Urothelium cell line (cell line): ENCODE measurements at regions not wholly inside any gene's neighbourhood (a gene's known extent, or its start where the extent isn't known, plus 50 kb on each side); places are given as distances from the start of the nearest gene placed in this dataset.
"Not testable (repeated sequence)": the region's sequence is repeated elsewhere in the genome, so short reads cannot be mapped to it uniquely, and the experiment has no call there.

Source experiments
- DNase-seq: peaks from one replicate; pipeline ENCODE4 v3.0.0; 2011; ENCODE audit warnings: low spot score, mixed read lengths
- FAIRE-seq: peaks from 2 replicates; lab custom pipeline; 2011; peaks lifted over from hg19 to GRCh38; lab: Jason Lieb, UNC

DNA sequence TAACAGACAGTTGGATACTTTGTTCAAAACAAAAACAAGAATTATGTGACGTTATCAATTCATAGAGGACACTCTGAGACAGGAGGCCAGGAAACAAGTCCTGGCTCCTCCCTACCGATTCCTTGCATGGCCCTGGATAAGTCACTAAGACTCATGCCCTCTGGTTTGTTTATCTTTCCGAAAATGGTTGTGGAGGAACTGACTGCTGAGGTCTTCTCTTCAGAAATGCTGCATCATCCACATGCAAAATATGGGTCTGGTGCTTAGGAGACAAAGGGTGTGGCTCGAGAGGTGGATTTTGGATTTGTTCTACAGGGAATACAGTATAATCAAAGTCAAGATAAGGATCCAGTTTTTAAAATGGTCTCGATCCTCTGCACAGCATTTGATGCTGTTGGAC lies 130.9 kb downstream of the RELL1 start:
- FAIRE-seq (no peak), DNase-seq (no peak)

DNA sequence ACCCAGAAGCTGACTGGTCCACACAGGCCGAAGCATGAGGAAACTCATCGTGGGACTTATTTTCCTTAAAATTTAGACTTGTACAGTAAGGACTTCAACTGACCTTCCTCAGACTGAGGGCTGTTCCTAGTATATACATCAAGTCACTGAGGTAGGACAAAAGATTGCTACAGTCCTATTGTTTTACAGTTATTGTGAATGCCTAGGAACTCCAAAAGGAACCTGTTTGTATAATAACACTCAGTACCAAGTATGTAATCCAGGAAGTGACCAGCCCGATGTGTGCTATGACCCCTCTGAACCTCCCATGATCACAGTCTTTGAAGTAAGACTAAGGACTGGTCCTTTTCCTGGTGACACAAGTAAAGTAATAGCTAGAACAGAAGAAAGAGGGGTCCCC lies 136.3 kb downstream of the RELL1 start:
- not testable (repeated sequence) for DNase-seq, FAIRE-seq

DNA sequence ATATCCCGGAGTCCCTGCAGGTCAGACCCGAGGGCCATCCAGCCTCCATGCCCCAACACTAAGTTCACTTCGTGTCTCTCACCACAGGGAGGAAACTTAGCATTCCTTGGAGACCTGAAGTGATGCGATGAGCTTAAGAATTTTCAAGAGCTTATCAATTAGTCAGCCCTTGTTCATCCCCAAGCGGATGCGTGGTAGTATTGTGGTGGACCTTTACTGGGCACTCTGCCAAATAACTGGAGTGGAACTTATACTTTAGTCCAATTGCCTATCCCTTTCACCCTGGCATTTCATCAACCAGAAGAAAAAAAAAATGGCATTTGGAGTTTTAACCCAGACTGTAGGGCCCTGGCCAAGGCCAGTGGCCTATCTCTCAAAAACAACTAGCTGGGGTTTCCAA lies 137.1 kb downstream of the RELL1 start:
- DNase-seq (no peak), FAIRE-seq (no peak)

DNA sequence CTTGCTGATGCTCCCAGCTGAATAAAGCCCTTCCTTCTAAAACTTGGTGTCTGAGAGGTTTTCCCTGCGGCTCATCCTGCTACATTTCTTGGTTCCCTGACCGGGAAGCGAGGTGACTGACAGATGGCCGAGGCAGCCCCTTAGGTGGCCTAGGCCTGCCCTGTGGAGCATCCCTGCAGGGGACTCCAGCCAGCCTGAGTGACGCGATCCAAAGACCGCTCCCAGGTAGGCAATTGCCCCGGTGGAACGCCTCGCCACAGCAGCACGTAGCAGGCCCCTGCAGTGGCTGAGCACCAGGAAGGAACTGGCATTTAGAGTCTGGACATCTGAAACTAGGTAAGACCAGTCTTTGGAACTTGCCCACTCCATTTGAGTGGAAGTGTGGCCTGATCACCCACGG lies 139.6 kb downstream of the RELL1 start:
- no peak for DNase-seq
- FAIRE-seq, result no peak

DNA sequence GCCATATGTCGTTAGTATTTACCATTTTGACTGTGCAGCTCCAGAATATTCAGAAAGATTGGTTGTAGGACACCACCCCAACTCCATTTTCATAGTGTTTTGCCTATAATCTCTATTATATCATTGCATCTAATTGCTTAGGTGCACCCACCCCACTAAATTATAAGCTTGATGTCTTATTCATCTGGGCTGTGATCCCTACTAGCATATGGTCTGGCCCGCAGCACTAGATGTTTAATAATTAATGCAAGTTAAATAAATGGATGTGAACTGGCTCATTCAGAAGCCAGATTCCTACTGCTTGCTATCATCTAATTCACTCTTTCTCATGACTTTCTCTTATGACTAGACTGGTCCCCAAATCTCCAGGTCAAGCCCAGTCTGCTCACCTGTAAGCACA lies 143.5 kb downstream of the RELL1 start:
- FAIRE-seq (no peak), DNase-seq (no peak)

DNA sequence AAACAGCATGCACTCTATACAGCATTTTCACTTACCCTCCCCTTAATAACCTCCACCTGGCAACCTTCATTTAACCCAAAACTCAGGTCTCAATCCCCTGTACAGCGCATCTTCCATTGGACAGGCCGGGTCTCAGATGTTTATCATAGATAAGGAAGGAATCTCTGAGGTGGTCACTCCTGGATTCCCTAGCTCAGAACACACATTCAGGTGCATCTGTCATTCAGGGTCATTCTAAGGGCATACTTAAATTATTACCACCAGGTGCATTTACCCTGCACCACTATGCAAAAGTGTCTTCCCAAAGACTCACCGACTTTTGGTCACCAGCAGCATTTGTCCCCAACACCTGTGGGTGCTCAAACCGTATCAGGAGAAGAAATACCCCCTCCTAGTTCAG lies 144.2 kb downstream of the RELL1 start:
- no peak for DNase-seq
- no peak for FAIRE-seq

DNA sequence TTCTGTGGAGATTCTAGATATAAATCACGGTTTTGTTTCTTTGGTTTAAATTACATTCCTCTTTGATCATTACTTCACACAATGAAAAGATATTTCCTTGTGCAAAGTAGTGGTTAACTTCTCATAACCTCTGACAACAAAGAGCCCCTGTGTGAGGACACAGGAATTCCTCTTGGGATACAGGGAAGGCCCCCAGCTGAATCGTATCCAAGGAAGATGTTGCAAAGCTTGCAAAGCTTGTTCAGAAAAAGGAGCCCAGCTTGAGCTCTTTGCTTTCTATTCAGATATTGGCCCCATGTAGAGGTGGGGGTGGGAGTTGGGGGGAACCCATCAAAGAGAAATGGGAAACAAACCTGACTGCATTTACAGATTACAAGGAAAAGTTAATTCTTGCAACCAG lies 145.7 kb downstream of the RELL1 start:
- peak; percentile 63 for DNase-seq
- FAIRE-seq, result no peak

DNA sequence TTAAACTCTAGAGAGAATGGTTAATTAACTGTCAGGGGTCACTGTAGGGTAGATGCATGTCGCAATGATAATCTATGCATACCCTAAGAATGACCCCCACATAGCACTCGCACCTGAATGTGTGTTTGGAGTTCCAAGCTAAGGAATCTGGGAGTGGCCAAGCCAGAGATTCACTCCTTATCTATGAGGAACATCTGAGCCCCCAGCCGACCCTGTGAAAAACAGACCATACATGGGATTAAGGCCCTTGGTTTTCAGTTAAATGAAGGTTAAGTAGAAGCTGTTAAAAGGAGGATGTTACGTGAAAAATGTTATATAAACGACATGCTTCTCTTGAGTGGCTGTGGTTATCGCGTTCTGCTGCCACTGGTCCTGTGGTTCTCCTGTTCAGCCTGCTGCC lies 147.2 kb downstream of the RELL1 start:
- no peak for DNase-seq
- FAIRE-seq, result no peak

DNA sequence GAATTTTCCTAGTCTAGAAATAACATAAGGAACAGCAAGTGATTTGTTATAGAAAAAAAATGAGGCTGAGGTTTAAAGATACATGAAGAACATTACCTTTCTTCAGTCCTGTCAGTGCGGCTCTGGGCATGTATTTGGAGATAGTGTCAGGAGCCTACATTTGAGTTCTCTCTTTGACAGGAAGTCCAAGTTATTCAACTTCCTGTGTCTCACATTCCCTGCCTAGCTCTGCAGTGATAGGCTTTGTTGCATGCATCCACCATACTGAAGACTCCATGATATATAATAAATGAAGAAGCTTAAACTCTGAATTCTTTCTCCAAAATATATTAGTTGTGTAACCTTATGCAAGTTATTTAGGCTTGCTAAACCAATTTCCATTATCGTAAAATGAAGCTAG lies 148.7 kb downstream of the RELL1 start:
- FAIRE-seq (no peak), DNase-seq (no peak)

DNA sequence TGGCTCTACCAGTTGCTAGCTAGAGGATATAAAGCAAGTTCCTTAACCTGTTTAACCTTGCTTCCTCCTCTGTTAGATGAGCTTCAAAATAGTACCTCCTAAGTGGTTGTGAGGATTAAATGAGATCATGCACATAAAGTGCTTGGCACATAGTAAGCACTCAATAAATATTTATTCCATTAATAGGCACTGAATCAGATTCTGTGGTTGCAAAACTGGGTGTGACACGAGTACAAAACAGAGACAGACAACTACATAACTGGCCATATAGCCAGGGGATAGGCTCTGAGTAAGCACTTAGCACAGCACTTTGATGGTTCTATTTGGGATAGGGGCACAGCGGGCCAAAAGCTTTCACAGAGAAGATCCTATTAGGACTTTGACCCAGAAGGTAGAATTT lies 150.3 kb downstream of the RELL1 start:
- no peak for DNase-seq

DNA sequence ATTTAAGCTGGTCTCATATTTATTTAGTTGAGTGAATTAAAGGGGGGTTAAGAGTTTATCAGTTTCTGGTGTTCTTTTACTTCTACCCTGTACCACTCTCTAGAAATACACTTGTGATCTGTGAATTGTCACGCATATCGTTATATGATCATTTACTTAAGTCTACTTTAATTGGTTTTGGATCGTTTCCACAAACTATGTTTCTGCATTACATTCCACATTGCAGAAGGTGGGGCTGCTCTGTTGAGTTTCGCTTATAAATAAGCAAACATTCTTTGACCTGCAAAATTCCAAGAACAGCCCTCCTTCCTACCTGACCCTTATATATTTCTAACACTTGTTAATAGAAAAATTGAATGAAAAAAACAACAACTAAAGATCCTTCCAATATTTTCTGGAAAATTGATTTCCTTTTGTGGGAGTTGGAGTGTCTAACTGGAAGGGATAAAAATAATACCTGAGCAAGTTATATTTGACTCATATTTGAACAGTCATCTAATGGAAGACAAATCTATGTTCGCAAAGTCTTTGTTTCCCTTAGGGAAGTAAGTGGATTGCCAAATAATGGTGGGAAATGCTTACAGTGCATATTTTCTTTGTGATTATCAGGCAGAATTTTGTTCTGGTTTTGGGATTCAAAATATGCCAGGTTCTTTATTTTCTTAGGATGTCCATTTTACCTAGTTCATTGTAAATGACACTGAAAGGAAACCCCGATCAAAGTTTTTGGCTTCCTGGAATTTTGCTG lies 152.7 kb downstream of the RELL1 start:
- DNase-seq (no peak), FAIRE-seq (no peak)

More for the DNA sequence above, 150.3 kb downstream of the RELL1 start:
- FAIRE-seq, result no peak

DNA sequence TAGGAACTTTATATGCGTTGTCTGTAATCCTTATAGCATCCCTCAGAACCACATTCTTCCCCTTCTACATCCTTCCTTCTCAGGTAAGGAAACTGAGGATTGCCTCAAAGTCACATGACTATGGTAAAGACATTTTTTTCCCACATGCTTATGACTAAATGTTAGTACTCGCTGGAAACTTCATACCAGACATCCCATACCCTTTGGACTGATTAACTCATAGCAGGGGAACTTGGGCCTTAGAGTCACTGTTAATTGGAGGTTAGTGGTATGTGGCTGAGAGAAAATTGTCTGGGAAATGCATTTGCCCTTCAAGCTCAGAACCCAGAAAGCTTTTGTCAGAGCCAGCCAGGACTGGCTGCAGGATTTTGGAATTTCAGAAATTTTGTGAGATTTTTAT lies 155.0 kb downstream of the RELL1 start:
- FAIRE-seq, result no peak
- no peak for DNase-seq

DNA sequence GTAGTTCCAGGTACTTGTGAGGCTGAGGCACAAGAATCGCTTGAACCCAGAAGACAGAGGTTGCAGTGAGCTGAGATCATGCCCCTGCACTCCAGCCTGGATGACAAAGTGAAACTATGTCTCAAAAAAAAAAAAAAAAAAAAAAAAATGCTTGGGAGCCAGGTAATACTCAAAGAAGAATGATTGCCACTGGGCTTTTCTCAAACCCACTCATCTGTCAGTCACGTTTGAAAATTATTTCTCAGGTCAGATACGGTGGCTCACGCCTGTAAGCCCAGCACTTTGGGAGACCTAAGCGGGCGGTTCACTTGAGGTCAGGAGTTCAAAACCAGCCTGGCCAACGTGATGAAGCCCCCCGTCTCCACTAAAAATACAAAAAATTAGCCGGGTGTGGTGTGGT lies 155.7 kb downstream of the RELL1 start:
- no peak for FAIRE-seq

DNA sequence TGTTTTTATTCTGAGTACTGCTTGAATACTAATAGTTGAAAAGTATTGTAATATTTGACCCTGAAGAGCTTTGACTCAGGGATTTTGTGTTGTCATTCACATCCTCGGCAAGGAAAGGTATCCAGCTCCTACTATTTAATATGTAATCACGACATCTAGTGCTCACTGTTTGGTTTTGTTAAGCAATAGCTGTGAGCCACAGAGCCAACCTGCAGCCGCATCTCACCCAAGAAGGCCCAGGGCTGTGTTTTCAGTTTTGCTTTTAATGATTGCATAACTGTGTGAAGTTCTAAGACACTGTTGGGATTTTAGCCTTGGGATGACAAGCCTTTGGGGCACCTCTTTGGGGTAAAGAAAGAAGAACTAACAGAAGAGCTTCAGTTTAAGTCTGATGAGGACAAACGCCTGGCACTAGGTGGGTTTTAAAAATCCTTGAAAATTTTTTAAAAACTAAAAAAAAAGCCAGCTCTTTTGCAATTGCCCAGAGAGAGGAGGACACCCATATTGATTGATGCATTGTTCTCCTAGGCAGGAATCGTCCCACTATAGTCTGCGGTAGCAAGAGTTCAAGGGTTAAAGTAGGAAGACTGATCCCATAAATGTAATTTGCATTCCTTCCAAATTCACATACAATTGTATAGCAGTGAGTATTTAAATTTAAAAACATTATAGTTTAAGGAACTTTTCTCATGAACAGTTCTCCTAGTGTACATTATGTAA lies 157.8 kb downstream of the RELL1 start:
- DNase-seq, result no peak
- FAIRE-seq, result no peak

More for the DNA sequence above, 155.7 kb downstream of the RELL1 start:
- no peak for DNase-seq

DNA sequence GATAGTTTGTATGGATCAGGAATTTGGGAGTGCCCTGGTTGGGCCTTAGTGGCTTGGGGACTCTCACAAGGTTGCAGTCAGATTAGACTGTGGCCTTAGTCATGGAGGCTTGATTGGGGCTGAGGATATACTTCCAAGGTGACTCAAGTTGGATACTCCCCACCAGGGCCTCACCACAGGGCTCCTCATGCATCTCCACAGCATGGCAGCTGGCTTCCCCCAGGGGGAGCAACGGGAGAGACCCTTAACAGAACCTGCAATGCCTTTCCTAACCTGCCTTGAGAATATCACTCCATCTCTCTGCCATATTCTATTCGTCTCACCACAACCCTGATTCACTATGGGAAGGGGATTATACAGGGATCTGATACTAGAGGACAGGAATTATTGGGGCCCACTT lies 161.9 kb downstream of the RELL1 start:
- DNase-seq, result no peak
- FAIRE-seq, result no peak

DNA sequence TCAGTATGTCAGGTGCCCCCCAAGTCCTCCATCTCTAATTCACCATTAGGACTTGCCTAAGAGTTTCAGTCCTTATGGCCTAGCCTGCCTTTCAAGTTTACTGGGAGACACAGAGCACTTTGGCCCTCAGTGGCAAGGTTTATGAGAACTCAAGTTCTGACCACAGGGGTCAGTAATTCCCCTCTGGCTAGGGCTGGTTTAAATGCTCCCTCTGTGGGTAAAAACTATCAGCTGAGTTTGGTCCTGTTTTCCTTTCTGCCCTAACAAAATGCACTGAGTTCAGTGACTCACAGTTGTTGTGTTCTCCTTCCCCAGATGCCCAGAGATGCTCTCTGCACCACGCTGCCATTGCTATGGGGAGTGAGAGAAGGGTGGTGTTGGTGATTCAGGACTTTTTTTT lies 163.2 kb downstream of the RELL1 start:
- FAIRE-seq (no peak), DNase-seq (no peak)

DNA sequence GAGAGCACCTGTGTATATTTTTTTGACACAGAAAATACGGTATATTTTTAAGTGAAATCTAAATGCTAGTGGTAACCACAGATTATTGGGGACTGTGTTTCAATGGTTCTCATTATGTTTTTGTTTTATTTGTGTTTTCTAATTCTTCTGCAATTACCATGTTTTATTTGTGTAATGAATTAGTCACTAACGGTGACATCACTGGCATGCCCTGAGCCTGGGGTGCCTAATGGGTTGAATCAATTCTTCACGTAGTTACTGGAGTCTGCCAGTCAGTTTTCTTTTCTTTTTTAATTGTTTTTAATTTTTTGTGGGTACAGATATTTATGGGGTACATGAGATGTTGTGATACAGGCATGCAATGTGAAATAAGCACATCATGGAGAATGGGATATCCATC lies 168.8 kb downstream of the RELL1 start:
- FAIRE-seq (no peak), DNase-seq (no peak)

DNA sequence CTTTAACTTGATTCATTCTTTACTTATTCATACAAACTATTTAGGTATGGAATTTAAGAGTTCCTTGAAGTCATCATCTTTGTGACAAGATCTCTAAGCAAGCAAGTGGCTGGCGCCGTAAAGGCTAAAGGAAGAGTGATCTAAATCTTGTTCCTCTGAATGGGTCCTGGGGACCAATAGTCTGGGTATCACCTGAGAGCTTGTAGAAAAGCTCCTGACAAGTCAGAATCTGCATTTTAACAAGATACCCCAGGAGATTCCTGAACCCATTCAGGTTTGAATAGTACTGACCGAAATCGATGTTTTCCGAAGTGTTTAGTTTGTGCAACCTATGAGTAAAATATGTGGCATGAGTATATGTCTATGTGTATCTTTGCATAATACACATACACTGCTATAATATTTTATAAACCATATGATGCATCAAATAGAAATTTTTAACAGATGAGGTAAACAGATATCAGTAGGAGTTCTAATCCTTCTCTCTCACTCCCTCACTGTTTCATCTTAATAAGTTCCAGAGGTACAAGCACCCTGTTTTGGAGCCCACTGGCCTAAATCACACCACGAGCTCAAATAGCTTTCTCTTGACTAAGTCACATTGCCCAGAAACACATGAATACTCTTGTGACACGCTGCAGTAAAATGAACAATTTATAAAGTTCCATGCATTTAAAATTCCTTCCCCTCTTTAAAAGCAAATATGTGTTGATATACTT lies 170.0 kb downstream of the RELL1 start:
- no peak for DNase-seq
- FAIRE-seq, result no peak

DNA sequence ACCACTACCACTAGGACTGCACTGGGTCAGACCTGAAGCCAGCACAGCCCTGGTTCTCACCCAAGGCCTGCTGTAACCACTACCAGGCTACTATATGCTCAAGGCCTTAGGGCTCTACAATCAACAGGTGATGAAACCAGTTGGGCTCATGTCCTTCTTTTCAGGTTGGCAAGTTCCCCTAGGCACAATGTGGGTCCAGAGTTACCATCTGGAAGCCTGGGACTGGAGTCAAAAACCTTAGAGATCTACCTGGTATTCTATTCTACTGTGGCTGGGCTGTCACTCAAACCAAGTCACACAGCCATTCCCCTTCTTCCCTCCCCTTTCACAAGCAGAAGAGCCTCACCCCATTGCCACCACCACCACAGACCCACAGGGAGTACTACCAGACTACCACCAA lies 175.6 kb downstream of the RELL1 start:
- DNase-seq (no peak), FAIRE-seq (no peak)

DNA sequence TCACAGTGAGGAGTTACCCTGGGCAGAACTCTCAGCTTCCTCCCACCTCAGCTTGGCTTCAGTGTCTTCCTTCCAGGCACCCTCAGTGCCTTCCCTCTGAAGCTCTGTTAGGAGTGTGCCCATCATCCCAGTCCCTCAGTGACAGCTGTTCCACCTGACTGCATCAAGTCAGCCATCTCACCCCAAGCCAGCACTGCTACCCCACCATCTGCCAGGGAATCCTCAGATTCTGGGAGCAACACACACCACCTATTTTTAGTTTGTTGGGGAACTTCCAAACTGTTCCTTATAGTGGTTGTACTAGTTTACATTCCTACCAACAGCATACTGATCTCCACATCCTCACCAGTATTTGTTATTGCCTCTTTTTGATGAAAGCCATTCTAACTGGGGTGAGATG lies 182.9 kb downstream of the RELL1 start:
- FAIRE-seq (peak; percentile 76), DNase-seq (no peak)

DNA sequence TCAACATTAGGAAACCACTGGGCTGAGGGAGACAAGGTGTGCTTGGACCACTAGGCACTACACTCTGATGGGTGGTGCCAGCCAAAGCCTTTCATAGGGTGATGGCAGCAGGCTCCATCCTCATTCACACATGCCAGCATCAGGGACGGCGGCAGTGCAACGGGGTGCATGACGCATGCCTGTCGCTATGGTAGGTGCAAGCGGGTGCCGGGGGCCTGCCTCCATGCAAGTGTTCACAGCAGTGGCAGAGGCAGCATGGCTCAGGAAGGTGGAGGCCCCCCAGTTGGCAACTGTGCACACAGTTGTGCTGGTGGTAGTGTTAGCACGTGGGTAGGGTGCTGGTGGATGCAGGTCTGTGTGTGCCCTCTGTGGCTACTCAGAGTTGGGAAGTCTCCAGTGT lies 184.1 kb downstream of the RELL1 start:
- DNase-seq (no peak), FAIRE-seq (no peak)
